ENCODE measurements at regions not wholly inside any gene's neighbourhood (a gene's known extent, or its start where the extent isn't known, plus 50 kb on each side); places are given as distances from the start of the nearest gene placed in this dataset.

- DNase-seq (ENCODE audit: low spot score): no peak
- peak overlapping the region in 1 of 2 donors; percentile 25 for H3K27ac ChIP-seq
- no peak overlapping the region for H3K4me3 ChIP-seq
- no peak for TF ChIP-seq CTCF (IDR thresholded peaks at IDR 0.05)
These were observed 113.4 kb downstream of the ZBTB18 start for GRCh38 chr1:244164511-244164890.

GRCh38 chr1:244165021-244165420, 113.9 kb downstream of the ZBTB18 start:
- Histone ChIP-seq H3K27ac (no peak overlapping the region), H3K4me3 (no peak overlapping the region)
- no peak for TF ChIP-seq CTCF (IDR thresholded peaks at IDR 0.05)
- no peak for DNase-seq (ENCODE audit: low spot score)

- Histone ChIP-seq H3K27ac (no peak overlapping the region), H3K4me3 (no peak overlapping the region)
- TF ChIP-seq CTCF (IDR thresholded peaks at IDR 0.05): no peak
- no peak for DNase-seq (ENCODE audit: low spot score)
These were observed 114.6 kb downstream of the ZBTB18 start for GRCh38 chr1:244165701-244166100.

- Histone ChIP-seq H3K4me3 (no peak overlapping the region), H3K27ac (no peak overlapping the region)
- TF ChIP-seq CTCF (IDR thresholded peaks at IDR 0.05): no peak
- DNase-seq (ENCODE audit: low spot score): no peak
These were observed 120.3 kb downstream of the ZBTB18 start for GRCh38 chr1:244171241-244171985.

GRCh38 chr1:244173240-244173639, 122.2 kb downstream of the ZBTB18 start:
- H3K4me3 ChIP-seq: no peak overlapping the region
- DNase-seq (ENCODE audit: low spot score): no peak
- no peak overlapping the region for H3K27ac ChIP-seq
- no peak for TF ChIP-seq CTCF (IDR thresholded peaks at IDR 0.05)

- no peak for TF ChIP-seq CTCF (IDR thresholded peaks at IDR 0.05)
- H3K27ac ChIP-seq: no peak overlapping the region
- DNase-seq (ENCODE audit: low spot score): no peak
- no peak overlapping the region for H3K4me3 ChIP-seq
These were observed 122.7 kb downstream of the ZBTB18 start for GRCh38 chr1:244173769-244174168.

- no peak overlapping the region for H3K4me3 ChIP-seq
- H3K27ac ChIP-seq: no peak overlapping the region
- no peak for TF ChIP-seq CTCF (IDR thresholded peaks at IDR 0.05)
- no peak for DNase-seq (ENCODE audit: low spot score)
These were observed 123.9 kb downstream of the ZBTB18 start for GRCh38 chr1:244174922-244175521.

Data from coronary artery (tissue), 2 donors.